ENCODE measurements at regions not wholly inside any gene's neighbourhood (a gene's known extent, or its start where the extent isn't known, plus 50 kb on each side); places are given as distances from the start of the nearest gene placed in this dataset.
A peak's percentile ranks its signal among the peaks of the same experiment; 100 is the strongest.

DNA sequence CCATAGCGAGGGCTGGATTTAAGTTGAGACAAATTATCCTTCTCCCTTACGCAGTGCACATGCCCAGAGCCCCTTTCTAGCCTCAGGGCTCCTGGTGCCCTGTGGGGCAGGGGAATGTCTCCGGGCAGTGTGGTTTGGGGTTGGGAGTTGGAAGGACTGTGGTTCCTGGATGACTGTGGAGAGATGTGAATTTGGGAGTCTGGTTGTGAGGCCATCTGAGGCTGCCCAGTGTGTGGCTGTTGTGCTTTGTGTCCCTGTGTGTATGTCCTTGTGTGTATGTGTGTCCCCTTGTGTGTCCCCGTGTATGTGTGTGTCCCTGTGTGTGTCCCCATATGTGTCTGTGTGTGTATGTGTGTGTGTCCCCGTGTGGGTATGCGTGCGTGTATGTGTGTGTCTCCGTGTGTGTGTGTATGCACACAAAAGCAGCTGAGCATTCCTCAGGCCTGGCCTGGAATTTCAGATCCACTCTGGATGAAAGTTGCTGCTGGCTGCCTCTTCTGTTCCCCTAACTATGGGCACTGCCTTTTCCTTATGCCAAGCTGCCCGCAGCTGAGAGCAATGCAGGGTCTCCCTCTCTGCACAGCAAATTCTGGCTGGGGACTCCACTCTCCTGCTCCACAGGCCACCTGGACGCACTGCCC, 65.4 kb downstream of the UBIAD1 start:
- Histone ChIP-seq H3K9me3 (ENCODE audit: control insufficient read depth, low read length) (no peaks in the 10 kb centered on the region), H3K4me3 (ENCODE audit: extremely low read depth, insufficient read depth, low read length, poor library complexity, severe bottlenecking) (no peak overlapping the region), H3K27ac (ENCODE audit: low read depth, low read length, severe bottlenecking) (peak overlapping the region; percentile 36), H3K36me3 (ENCODE audit: control insufficient read depth, insufficient read depth, low read length) (no peaks in the 10 kb centered on the region), H3K4me1 (ENCODE audit: control insufficient read depth, insufficient read depth, low read length, poor library complexity, severe bottlenecking) (no peaks in the 10 kb centered on the region)
- WGBS, 2 experiments (ENCODE audit: insufficient coverage in 2 of 2): 84 to 85% methylated on average over 3 to 9 of the region's 10 CpGs

DNA sequence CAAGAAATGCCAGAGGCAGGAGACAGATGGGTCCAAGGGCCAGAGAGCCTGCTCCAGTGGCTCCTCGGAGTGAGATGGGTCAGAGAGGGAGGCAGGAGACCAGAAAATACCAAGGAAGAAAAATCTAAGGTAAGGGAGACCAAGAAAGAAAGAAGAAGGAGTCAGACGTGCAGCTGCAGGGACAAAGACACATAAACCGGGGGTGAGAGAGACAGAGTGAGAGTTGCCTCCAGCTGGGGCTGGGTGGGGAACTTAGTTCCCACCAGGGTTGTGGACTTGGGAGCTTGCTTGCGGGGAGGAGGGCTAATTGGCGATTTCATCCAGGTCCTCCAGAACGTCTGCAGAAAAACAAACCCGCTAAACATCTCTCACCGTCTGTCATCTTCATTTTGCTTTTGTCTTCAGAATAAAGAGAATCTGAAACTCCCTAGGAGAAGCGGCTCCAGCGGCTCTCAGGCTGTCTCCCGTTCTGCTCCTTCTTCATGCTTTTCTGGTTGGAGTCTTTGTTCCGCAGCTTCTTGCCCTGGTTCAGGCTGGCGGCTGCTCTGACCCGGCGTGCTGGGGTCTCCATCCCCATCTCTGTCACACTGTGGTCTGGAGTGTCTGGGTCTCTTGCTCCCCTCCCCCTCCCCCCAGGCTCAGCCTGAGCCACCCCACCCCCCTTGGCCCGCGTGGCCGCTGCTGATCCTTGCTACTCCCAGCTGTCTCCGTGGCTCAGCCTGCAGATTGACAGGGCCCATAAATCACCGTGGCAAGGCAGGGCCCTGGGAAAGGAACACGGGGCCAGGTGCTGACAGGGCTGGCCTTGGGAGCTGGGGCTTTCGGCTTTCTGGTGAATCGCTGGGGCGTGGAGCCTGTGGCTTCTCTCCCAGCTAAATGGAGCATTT, 66.6 kb downstream of the UBIAD1 start:
- 30 to 39% methylated on average over 18 to 19 of the region's 24 CpGs for WGBS, 2 experiments (ENCODE audit: insufficient coverage in 2 of 2)
- Histone ChIP-seq H3K4me3 (ENCODE audit: extremely low read depth, insufficient read depth, low read length, poor library complexity, severe bottlenecking) (no peak overlapping the region), H3K9me3 (ENCODE audit: control insufficient read depth, low read length) (no peaks in the 10 kb centered on the region), H3K36me3 (ENCODE audit: control insufficient read depth, insufficient read depth, low read length) (no peaks in the 10 kb centered on the region), H3K4me1 (ENCODE audit: control insufficient read depth, insufficient read depth, low read length, poor library complexity, severe bottlenecking) (no peaks in the 10 kb centered on the region), H3K27ac (ENCODE audit: low read depth, low read length, severe bottlenecking) (peak overlapping the region; percentile 36)

DNA sequence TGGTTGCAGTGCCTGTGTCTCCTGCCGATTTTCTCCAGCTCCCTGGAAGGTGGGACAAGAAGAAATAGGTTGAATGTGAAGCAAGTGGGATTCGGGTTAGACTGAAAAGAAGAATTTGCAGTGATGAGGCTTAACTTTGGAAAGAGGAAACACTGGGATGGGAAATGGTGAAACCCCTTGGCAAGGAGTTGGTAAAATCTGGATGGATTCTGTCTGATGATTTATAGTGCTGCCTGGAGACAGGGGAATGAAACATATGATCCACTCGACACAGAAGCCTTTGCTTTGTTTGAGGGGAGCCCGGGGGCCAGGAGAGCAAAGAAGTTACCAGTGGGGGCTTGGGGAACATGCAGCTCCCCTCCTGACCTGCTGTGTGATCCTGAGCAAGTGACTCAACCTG, 67.2 kb downstream of the UBIAD1 start:
- Histone ChIP-seq H3K27ac (ENCODE audit: low read depth, low read length, severe bottlenecking) (no peak overlapping the region), H3K4me3 (ENCODE audit: extremely low read depth, insufficient read depth, low read length, poor library complexity, severe bottlenecking) (no peak overlapping the region), H3K4me1 (ENCODE audit: control insufficient read depth, insufficient read depth, low read length, poor library complexity, severe bottlenecking) (no peaks in the 10 kb centered on the region), H3K36me3 (ENCODE audit: control insufficient read depth, insufficient read depth, low read length) (no peaks in the 10 kb centered on the region), H3K9me3 (ENCODE audit: control insufficient read depth, low read length) (no peaks in the 10 kb centered on the region)
- 68 to 75% methylated on average over 4 of the region's 4 CpGs for WGBS, 2 experiments (ENCODE audit: insufficient coverage in 2 of 2)

DNA sequence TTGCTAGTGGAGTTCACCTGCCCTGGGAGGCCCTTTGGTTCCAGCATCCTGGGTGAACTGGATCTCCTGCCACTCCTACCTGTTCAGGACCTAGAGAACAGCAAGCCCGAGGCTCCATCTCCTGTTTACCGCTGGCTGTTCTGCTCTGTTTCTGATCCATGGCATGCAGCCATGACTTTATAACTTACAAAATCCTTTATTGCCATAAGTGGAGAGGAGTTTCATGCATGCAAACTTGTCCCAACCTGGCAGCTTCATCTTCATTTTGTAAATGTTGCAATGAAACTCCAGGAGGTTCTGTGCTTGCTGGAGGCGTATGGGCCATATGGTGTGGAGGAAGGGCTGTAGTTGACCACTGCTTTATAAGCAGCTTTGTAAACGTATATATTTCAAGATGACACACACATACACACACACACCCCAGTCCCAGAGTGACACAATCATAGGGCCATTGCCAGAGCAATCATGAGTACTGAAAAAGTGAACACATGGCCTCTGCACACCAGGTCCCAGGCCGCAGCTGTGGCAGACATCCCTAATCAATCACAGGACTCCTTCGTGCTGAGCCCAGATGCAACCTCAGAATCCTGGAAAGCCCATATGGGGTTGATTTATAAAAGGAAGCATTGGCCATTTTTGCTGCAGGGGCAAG, 69.0 kb downstream of the UBIAD1 start:
- H3K4me1 ChIP-seq (ENCODE audit: control insufficient read depth, insufficient read depth, low read length, poor library complexity, severe bottlenecking): no peaks in the 10 kb centered on the region
- H3K36me3 ChIP-seq (ENCODE audit: control insufficient read depth, insufficient read depth, low read length): no peaks in the 10 kb centered on the region
- WGBS, 2 experiments (ENCODE audit: insufficient coverage in 2 of 2): 75% methylated on average over 2 of the region's 6 CpGs; no CpG with 5 or more reads in 1 of the 2 experiments
- H3K27ac ChIP-seq (ENCODE audit: low read depth, low read length, severe bottlenecking): no peak overlapping the region
- no peaks in the 10 kb centered on the region for H3K9me3 ChIP-seq (ENCODE audit: control insufficient read depth, low read length)
- no peak overlapping the region for H3K4me3 ChIP-seq (ENCODE audit: extremely low read depth, insufficient read depth, low read length, poor library complexity, severe bottlenecking)

DNA sequence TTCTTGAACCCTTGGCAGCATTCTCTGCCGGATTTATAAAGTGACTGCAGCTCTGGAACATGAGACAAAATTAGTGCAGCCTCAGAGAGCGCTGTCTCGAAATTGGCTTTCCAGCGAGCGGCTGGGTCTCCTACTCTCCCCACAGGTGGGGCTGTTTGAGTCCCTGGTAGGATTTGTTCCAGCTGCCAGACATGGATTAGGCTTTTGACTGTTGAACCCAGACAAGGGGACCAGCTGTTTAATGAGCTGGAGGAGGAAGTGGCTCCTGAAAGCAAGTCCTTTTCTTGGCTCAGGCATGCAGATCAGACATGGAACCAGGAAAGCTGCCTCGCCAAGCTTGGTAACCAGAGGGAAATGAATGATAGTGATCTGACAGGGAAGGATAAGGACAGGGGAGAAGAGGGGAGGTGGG, 69.6 kb downstream of the UBIAD1 start:
- no peak overlapping the region for H3K4me3 ChIP-seq (ENCODE audit: extremely low read depth, insufficient read depth, low read length, poor library complexity, severe bottlenecking)
- no peaks in the 10 kb centered on the region for H3K9me3 ChIP-seq (ENCODE audit: control insufficient read depth, low read length)
- no peaks in the 10 kb centered on the region for H3K36me3 ChIP-seq (ENCODE audit: control insufficient read depth, insufficient read depth, low read length)
- no peaks in the 10 kb centered on the region for H3K4me1 ChIP-seq (ENCODE audit: control insufficient read depth, insufficient read depth, low read length, poor library complexity, severe bottlenecking)
- 87 to 89% methylated on average over 5 to 6 of the region's 6 CpGs for WGBS, 2 experiments (ENCODE audit: insufficient coverage in 2 of 2)
- no peak overlapping the region for H3K27ac ChIP-seq (ENCODE audit: low read depth, low read length, severe bottlenecking)

DNA sequence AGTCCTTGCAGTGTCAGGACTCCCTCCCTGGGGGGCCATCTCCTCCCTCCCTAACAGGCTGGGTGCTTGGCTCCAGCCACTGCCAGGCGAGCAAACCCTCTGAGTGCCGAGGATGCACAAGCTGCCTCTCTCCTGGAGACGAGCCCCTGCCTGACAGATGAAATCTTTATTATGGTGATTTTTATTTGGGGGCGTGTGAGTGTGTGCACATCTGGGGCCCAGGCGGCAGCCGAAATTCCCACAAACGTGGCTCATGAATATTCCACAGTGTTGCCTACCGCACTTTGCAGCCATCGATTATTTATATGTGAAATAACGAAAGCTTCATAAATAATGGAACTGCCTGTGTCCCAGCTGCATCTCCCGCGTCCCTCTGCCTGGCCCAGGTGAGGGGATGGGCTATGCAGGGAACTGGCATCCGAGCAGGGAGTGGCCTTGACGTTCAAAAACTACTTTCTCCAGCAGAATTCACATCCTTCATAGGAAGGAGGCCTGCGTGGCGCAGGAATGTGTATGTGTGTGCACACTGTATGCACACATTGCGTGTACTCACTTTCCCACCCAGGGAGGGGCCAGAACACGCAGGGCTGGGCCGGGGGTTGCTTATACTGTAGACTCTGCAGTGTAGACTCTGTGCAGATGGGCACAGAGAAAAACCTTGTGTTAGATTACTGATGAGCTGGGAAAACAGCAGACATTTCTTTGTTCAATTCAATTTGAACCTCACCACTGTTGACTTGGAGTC, 73.1 kb downstream of the UBIAD1 start:
- 82 to 84% methylated on average over 11 to 14 of the region's 19 CpGs for WGBS, 2 experiments (ENCODE audit: insufficient coverage in 2 of 2)
- Histone ChIP-seq H3K27ac (ENCODE audit: low read depth, low read length, severe bottlenecking) (no peak overlapping the region), H3K9me3 (ENCODE audit: control insufficient read depth, low read length) (no peaks in the 10 kb centered on the region), H3K4me1 (ENCODE audit: control insufficient read depth, insufficient read depth, low read length, poor library complexity, severe bottlenecking) (no peaks in the 10 kb centered on the region), H3K36me3 (ENCODE audit: control insufficient read depth, insufficient read depth, low read length) (no peaks in the 10 kb centered on the region), H3K4me3 (ENCODE audit: extremely low read depth, insufficient read depth, low read length, poor library complexity, severe bottlenecking) (no peak overlapping the region)

DNA sequence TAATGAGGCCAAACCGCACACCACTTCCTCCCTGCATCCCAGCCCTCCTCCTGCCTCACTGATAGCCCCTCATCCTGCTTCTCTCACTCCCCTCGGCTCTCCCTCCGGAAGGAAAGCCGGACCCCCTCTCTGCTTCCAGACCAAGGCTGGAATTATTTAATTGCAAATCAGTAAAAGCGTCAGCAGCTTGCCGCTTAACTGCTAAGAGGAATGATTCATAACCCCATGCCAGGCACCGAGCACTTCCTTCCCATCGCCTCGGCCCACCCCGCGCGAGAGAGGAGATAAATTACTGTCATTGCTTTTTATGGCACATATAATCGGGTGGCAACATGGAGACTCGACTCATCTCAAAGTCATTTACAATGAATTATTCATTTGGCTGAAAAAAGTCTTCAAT, 77.3 kb downstream of the UBIAD1 start:
- Histone ChIP-seq H3K4me3 (ENCODE audit: extremely low read depth, insufficient read depth, low read length, poor library complexity, severe bottlenecking) (no peak overlapping the region), H3K9me3 (ENCODE audit: control insufficient read depth, low read length) (no peaks in the 10 kb centered on the region), H3K27ac (ENCODE audit: low read depth, low read length, severe bottlenecking) (no peak overlapping the region), H3K4me1 (ENCODE audit: control insufficient read depth, insufficient read depth, low read length, poor library complexity, severe bottlenecking) (peaks cover 3% of the 10 kb centered on the region), H3K36me3 (ENCODE audit: control insufficient read depth, insufficient read depth, low read length) (no peaks in the 10 kb centered on the region)
- 71 to 80% methylated on average over 11 to 12 of the region's 14 CpGs for WGBS, 2 experiments (ENCODE audit: insufficient coverage in 2 of 2)

DNA sequence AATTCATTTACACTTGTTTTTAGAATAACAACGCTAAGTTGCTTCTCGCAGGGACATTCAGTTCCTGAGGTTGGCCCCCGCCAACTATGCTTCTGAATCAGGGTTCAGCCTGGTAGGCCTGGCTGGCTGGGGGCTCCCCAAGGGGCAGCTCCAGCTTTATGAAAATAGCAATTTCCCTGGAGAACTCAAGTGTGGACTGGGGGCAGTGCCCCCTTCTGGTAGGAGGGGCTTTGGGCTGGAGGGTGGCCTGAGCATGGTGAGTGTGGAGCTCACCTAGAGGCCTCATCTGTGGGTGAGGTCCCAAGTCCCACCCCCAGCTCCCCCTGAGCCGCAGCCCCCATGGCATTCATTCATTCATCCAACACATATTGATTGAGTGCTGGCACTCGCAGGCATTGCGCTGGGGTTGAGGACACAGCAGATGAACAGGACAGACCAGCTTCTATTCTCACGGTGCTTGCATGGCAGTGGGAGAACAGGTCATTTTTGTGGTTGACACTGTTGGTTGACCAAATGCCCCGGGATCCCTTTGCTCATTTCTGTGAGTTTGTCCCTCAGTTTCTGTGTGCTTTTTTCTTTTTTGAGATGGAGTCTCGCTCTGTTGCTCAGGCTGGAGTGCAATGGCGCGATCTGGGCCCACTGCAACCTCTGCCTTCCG, 79.2 kb downstream of the UBIAD1 start:
- WGBS, 2 experiments (ENCODE audit: insufficient coverage in 2 of 2): 93 to 95% methylated on average over 7 to 9 of the region's 12 CpGs

DNA sequence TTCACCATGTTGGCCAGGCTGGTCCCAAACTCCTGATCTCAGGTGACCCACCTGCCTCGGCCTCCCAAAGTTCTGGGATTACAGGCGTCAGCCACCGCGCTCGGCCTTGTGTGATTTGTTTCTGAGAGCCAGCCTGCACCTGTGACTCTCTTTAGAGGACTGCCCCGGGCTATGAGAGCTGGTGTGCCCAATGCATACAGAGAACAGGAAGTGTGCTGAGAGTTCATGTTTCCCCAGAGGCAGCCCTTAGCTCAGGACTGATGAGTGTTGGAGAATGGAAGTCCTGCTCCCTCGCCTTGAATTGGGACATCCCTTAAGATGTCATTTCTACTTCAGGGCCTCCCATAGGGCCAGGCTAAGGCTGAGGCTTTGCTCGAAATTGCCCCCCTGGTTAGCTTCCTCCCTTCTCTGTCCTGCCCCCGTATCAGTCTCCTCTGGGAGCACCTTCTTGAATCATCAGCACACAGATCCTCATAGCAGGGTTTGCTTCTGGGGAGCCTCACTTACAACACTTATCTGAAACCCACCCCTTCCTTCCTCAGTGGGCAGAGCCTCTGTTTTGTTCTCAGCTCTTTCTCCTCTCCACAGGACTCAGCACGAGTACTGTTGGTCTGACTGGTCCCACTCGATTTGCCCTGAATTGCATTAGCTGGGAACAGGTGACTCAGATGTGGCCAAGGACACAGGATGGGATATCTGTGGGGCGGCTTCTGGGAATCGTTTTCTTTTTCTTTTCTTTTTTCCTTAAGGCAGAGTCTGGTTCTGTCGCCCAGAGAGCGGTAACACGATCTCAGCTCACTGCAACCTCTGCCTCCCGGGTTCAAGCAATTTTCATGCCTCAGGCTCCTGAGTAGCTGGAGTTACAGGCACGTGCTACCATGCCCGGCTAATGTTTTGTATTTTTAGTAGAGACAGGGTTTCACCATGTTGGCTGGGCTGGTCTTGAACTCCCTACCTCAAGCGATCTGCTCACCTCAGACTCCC, 80.1 kb downstream of the UBIAD1 start:
- Histone ChIP-seq H3K27ac (ENCODE audit: low read depth, low read length, severe bottlenecking) (no peak overlapping the region), H3K36me3 (ENCODE audit: control insufficient read depth, insufficient read depth, low read length) (no peaks in the 10 kb centered on the region), H3K4me3 (ENCODE audit: extremely low read depth, insufficient read depth, low read length, poor library complexity, severe bottlenecking) (no peak overlapping the region), H3K9me3 (ENCODE audit: control insufficient read depth, low read length) (no peaks in the 10 kb centered on the region), H3K4me1 (ENCODE audit: control insufficient read depth, insufficient read depth, low read length, poor library complexity, severe bottlenecking) (peaks cover 3% of the 10 kb centered on the region)
- 80 to 85% methylated on average over 17 to 18 of the region's 20 CpGs for WGBS, 2 experiments (ENCODE audit: insufficient coverage in 2 of 2)

More for the DNA sequence above, 79.2 kb downstream of the UBIAD1 start:
- Histone ChIP-seq H3K27ac (ENCODE audit: low read depth, low read length, severe bottlenecking) (no peak overlapping the region), H3K4me1 (ENCODE audit: control insufficient read depth, insufficient read depth, low read length, poor library complexity, severe bottlenecking) (peaks cover 3% of the 10 kb centered on the region), H3K36me3 (ENCODE audit: control insufficient read depth, insufficient read depth, low read length) (no peaks in the 10 kb centered on the region), H3K4me3 (ENCODE audit: extremely low read depth, insufficient read depth, low read length, poor library complexity, severe bottlenecking) (no peak overlapping the region), H3K9me3 (ENCODE audit: control insufficient read depth, low read length) (no peaks in the 10 kb centered on the region)
